Kidney epithelial cell (primary cell): ENCODE measurements at regions not wholly inside any gene's neighbourhood (a gene's known extent, or its start where the extent isn't known, plus 50 kb on each side); places are given as distances from the start of the nearest gene placed in this dataset.

Source experiments
- DNase-seq: peaks from one replicate; pipeline ENCODE4 v3.0.0-alpha.2; 2010; ENCODE audit warnings: low read depth
- H3K27me3 ChIP-seq: 2 replicates; pipeline ENCODE4 v1.6.0; 2011; ENCODE audit warnings: low read length; ENCODE audit not compliant: control insufficient read depth, insufficient read depth
- H3K36me3 ChIP-seq: 2 replicates; pipeline ENCODE4 v1.5.1; 2011; ENCODE audit warnings: low read length; ENCODE audit not compliant: control insufficient read depth, insufficient read depth
- H3K4me3 ChIP-seq: 2 replicates; pipeline ENCODE4 v1.5.1; 2011; ENCODE audit warnings: low read depth, mild to moderate bottlenecking, control low read depth, low read length
- CTCF ChIP-seq: IDR thresholded peaks from 2 replicates; pipeline ENCODE4 v1.5.1; 2011; ENCODE audit warnings: mild to moderate bottlenecking, moderate library complexity, low read length, control low read depth, inconsistent platforms; ENCODE audit not compliant: insufficient read depth, poor library complexity, severe bottlenecking

- Histone ChIP-seq H3K27me3 (no peaks in the 10 kb centered on the region), H3K36me3 (no peaks in the 10 kb centered on the region), H3K4me3 (no peak overlapping the region)
- DNase-seq, result no peak
- no peak for TF ChIP-seq CTCF
Observed at GRCh38 chrX:23575281-23575680, 92.0 kb upstream of the PRDX4 start.

- no peak for DNase-seq
- no peak for TF ChIP-seq CTCF
- H3K27me3 ChIP-seq, result no peaks in the 10 kb centered on the region
Observed at GRCh38 chrX:23578079-23578478, 89.2 kb upstream of the PRDX4 start.

DNA sequence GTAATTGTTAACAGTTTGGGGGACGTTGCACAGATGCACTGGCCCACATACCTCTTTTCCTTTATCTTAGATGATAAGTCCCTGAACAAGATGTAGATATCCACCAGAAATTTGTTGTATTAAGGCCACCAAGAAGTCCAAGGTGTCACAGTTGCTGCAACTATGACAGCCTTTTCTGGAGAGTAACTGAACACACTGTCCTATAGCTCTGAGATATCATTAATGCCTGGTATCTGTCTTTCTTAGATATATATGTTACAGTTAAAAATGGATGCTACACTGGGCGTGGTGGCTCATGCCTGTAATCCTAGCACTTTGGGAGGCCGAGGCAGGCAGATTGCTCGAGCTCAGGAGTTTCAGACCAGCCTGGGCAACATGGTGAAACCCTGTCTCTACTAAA lies 77.8 kb upstream of the PRDX4 start:
- no peak overlapping the region for H3K4me3 ChIP-seq
- no peak for TF ChIP-seq CTCF
- H3K27me3 ChIP-seq, result no peaks in the 10 kb centered on the region
- no peak for DNase-seq
- no peaks in the 10 kb centered on the region for H3K36me3 ChIP-seq

More at GRCh38 chrX:23578079-23578478, 89.2 kb upstream of the PRDX4 start:
- Histone ChIP-seq H3K36me3 (no peaks in the 10 kb centered on the region), H3K4me3 (no peak overlapping the region)

DNA sequence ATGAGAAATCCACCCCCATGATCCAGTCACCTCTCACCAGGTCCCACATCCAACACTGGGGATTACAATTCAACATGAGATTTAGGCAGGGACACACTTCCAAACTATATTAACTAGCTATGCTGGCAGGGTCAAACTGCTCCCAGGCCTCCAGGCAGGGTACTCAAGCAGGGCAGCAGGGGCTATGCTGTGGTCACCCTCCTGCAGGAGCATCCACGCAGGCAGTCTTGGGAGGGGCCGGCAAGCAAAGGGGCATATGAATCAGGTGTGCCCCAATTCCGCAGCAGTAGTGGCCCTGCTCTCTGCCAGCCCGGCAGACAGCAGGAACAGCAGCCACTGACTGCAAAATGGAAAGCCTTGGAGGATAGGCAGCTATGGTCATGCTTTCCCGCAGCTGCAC lies 74.6 kb upstream of the PRDX4 start:
- Histone ChIP-seq H3K36me3 (no peaks in the 10 kb centered on the region), H3K27me3 (no peaks in the 10 kb centered on the region), H3K4me3 (no peak overlapping the region)
- no peak for TF ChIP-seq CTCF
- no peak for DNase-seq

DNA sequence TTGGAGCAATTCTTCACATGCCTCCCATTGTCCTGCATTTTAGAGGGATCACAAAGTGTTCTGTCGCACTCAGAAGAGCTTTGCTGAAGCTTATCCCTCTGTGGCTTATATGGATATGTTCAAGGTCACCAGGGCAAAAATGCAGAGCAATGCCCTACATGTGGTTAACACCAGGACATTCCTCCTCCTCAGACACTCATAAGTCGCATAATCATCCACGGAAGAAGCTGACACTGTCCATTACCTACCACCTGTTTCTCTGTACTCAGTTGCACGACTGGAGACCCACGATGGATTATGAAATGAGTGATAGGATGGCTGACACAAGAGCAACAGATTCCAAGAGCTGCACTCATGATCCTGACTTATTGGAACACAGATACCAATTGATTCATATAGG lies 68.7 kb upstream of the PRDX4 start:
- H3K36me3 ChIP-seq, result no peaks in the 10 kb centered on the region
- no peak overlapping the region for H3K4me3 ChIP-seq
- TF ChIP-seq CTCF, result no peak
- H3K27me3 ChIP-seq, result no peaks in the 10 kb centered on the region
- no peak for DNase-seq

DNA sequence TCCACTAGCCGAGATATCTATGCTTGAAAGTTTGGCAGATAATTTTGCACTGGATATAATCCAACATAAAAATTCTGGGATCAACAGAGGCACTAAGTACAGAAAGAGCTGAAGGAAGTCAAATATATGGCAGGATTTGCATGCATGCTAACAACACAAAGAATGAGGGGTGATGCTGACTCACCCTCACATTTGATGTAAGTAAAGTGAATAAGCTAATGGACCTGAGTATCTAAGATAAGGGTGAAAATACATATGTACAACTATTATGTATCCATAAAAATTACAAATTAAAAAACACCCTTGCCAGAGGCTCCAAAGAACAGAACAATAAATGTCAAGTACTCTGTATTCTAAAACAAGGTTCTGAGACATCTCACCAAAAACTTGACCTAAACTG lies 63.8 kb upstream of the PRDX4 start:
- Histone ChIP-seq H3K36me3 (no peaks in the 10 kb centered on the region), H3K27me3 (no peaks in the 10 kb centered on the region), H3K4me3 (no peak overlapping the region)
- no peak for DNase-seq
- TF ChIP-seq CTCF, result no peak
